ENCODE measurements at regions not wholly inside any gene's neighbourhood (a gene's known extent, or its start where the extent isn't known, plus 50 kb on each side); places are given as distances from the start of the nearest gene placed in this dataset.

GRCh38 chr2:236656166-236656565, 86.5 kb downstream of the ACKR3 start:
- no peak for DNase-seq

GRCh38 chr2:236656721-236657120, 87.1 kb downstream of the ACKR3 start:
- DNase-seq = no peak

- DNase-seq = no peak
Measured at GRCh38 chr2:236657215-236657614, 87.6 kb downstream of the ACKR3 start.

DNA sequence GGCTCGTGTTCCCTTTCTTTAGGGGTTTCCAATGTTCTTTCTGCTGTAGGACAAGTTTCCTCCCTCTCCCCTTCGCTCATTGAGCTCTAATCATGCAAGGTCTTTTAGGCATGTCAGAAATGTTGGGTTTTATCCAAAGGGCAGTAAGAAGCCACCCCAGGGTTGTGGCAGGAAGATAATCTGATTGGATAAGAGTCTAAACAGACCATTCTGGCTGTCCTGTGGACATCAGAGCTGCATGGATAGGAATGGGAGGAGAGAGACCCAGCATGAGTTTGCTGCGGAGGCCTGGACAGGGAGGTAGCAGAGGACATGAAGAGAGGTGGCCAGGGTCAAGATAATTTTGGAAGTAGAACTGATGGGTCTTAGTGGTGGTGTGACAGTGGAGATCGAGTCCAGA, 88.2 kb downstream of the ACKR3 start:
- no peak for DNase-seq

GRCh38 chr2:236658974-236659757, 89.5 kb downstream of the ACKR3 start:
- DNase-seq = no peak

GRCh38 chr2:236659758-236660150, 90.1 kb downstream of the ACKR3 start:
- no peak for DNase-seq

DNA sequence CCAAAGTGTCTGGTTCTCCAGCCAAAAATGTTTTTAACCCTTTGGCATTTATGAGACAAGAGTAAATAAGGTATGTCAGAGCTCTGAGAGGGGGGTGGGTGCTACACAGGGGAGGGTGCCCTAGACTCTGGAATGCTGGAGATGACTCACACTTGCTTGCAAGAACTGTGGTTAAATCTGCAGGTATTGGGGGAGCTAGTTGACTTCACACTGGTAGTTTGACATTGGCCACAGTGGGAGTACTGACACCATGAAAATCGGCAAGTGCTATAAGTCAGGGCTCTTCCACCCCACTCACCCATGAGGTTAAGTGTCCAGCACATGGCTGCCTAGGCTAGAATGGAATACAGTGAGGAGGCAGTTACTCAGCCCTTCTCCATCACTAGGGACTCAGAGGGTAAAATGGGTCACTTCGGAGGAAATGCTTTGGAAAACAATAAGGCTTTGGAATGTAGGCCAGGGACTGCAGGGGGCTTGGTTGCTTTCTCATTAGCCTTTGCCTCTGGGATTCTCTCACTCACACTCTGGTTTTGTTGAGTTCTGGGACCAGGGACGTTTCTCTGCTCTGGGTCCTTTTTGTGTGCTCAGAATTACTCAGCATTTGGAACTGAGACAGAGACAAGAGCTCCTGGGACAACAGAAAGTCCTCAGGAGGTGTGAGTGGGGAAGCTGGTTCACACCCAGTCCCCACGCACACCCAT, 91.6 kb downstream of the ACKR3 start:
- no peak for DNase-seq

DNA sequence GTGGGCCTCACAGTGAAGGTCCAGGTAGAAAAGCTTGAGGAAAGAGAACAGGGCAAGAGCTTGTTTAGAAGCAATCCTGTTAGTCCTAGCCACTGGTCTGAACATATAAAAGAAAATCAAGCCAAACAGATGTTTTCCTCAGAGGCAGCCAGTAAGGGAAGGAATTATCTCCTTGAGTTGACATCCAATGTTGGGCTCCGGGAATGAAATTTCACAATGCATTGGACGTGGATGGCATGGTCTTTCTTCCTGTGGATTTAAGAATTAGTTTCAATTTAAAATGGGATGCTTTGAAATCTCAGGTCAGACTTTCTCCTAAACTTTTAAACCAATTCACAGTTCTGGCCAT, 92.1 kb downstream of the ACKR3 start:
- no peak for DNase-seq

GRCh38 chr2:236662231-236663185, 92.9 kb downstream of the ACKR3 start:
- no peak for DNase-seq

- no peak for DNase-seq
Measured at GRCh38 chr2:236663287-236664101, 93.9 kb downstream of the ACKR3 start.

- no peak for DNase-seq
Measured at GRCh38 chr2:236664136-236664535, 94.5 kb downstream of the ACKR3 start.

- DNase-seq = no peak
Measured at GRCh38 chr2:236665101-236665500, 95.5 kb downstream of the ACKR3 start.

DNA sequence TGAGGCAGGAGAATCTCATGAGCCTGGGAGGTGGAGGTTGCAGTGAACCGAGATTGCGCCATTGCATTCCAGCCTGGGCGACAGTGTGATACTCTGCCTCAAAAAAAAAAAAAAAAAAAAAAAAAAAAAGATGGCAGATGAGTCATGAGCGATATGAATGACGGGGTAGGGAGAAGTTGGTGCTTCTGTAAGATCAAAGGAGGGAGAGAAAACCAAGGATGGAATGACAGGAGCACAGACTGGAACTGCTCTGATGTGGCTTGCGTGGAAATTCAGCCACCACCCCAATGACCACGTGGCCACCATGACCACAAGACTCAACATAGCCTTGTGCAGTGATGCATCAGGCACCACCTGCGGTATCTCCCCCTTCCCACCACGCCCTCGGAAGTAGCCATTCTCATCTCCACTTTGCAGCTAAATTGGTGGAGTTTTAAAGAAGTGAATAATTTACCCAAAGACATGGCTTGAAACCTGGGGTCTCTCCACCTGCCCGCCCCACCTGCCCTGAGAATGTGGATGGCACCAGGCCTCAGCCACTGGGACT, 96.0 kb downstream of the ACKR3 start:
- no peak for DNase-seq

GRCh38 chr2:236666646-236667204, 97.1 kb downstream of the ACKR3 start:
- DNase-seq = no peak

DNA sequence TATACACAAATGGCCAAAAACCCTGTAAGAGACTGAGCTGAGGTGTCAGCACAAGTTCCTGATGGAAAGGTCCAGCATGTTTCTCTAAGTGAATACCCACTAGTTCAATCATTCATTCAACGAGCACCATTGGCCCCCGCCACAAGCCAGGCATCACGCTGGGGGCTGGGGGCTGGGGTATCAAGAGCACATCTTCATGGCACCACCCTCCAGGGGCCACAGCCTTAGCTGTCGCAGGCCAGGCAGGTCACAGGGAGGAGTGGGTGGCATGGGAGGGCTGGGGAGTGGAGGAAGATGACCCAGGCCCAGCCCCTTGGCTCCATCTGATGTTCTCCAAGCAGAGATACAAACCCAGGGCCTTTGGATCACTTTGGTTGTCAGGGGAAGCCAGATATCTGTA, 97.9 kb downstream of the ACKR3 start:
- DNase-seq = no peak

GRCh38 chr2:236668531-236668969, 98.9 kb downstream of the ACKR3 start:
- no peak for DNase-seq

DNA sequence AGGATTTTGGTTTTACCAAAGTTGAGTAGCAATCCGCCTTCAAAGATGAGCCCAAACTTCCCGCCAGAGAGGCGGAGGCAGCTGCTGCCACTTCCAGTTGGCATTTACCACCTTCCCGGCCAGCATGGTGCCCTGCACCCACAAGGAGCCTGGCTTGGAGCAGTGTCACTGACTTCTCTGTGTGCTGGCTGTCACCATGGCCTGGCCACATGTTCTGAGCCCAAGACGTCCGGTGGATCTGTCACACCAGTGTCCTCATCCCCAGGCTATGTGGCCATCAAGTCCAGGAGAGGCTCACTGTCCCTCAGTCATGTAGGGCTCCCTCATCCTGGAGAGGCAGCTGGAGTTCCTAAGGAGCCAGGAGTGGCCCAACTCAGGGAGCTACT, 100.6 kb downstream of the ACKR3 start:
- no peak for DNase-seq

DNA sequence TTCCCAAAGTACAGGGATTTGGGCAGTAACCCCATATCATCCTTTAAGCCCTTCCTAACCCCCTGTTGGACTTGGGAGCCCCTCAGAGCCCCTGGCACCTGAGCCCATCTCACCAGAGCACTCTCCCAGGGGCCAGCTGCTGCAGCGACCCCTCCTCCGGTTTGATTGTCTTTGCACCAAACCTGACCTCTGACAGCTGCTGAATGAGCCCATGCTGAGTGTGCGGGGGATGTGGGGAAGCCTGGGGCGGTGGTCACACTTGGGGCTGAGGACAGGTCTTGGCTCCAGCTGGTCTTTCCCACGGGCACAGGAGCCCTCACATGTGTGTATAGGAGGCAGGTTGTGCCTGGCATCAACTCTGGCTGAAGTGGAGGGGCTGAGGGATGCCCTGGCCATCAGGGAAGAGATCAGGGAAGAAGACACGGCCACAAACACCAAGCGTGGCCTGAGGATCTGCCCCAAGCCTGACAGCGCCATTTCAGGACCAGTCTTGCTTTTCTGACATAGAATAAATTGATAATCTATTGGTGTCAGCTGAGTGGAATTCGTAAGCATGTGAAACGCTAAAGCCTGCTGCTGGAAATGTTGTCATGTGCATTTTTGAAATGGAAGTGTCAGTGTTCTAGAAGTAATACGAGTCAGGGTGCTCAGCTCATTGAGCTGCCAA, 102.4 kb downstream of the ACKR3 start:
- no peak for DNase-seq

DNA sequence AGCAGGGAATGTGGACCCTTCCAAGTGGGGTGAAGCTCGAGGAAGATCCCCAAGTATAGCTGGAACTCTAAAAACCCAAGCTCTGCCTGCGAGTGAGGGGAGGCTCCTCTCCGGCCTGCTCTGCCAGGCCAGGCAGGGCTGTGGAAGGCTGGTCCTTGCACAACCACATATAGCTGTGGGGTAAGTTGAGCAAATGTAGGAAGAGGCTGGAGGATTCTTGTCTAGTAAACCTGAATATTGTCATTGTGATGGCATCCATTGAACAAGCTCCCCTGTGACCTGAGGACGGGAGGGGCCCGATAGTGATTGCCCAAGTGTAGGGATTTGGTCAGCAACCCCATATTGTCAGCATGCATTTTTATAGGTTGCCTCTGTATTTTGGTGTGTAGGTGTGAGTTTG, 103.0 kb downstream of the ACKR3 start:
- no peak for DNase-seq

GRCh38 chr2:236673126-236673822, 103.6 kb downstream of the ACKR3 start:
- DNase-seq = no peak

GRCh38 chr2:236673823-236674185, 104.2 kb downstream of the ACKR3 start:
- DNase-seq = no peak
